ENCODE measurements at regions not wholly inside any gene's neighbourhood (a gene's known extent, or its start where the extent isn't known, plus 50 kb on each side); places are given as distances from the start of the nearest gene placed in this dataset.
"Not testable (repeated sequence)": the region's sequence is repeated elsewhere in the genome, so short reads cannot be mapped to it uniquely, and the experiment has no call there.

DNA sequence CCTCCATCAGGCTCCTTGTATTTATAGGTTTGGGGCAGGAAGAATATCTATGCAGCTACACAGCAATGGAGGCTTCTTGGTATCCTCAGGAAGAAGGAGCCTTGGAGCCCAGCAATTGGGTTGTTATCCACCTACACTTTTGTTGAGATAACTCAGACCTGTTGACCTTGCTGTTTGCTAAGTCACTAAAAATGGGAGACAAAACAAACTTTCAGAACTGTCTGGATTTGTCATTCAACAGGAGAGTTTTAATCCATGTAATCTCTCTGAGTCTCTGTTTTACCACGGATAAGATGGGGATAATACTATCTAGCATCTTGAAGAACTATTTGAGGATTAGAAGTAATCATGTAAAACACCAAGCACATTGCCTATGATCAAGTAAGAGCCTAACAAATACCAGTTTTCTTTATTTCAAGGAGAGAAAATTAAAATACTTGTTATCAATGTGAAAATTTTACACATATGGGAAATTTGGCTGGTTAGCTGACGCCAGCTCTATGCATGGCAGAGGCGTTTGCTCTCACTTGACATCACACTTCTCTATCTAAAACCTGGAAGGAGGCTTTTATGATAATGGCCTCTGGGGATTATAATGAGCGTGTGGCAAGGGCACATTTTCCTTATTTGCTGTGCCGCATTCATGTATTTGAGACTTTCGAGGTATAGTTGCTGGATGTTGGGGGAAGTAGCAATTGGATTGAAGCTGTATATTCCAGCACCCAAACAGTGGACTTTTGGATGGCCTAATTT is 215.6 kb downstream of the PDCD6IP start:
- DNase-seq = no peak

DNA sequence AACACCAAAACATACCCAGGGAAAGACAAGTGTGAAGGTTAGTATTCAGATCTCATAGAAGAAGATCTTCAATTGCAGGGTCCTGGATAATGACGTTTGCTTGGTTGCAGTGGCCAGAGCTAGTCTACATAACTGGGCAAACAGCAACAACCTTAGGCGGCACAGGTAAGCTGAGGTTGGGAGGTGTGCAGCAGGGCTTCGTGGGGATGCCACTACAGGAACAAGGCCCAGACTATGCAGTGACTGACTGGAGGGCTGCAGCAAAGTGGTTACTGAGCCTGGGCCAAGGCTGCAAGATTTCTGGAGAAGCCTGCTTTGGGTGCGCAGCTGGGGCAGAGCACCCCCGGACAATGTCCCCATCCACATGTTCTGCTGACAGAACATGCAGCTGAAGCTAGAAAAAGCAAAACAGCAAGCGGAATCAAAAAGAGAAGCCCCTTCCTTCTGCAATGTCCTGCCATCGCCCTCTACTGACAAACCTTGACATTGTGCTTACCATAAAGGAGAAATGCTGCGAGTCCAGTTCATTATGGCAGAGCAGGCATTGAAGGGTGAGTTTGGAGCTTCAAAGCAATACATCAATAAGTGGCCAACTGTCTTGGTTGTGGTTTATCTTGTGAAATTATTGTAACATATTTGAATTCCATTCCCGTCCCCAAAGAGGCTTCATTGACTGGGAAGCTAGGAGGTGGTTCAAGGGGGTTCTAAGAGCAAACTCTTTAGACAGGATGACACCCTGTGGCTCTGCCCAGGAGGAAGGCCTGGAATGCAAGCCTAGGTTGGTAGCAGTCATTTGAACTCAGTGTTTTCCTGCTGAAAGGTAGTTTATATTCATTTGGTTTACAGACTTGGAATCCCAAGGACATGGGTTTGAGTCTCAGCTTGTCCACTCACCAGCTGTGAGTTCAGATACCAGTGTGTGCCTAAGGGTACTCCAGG is 217.0 kb downstream of the PDCD6IP start:
- no peak for DNase-seq

- DNase-seq = no peak
These were observed 218.6 kb downstream of the PDCD6IP start for GRCh38 chr3:34016925-34017587.

DNA sequence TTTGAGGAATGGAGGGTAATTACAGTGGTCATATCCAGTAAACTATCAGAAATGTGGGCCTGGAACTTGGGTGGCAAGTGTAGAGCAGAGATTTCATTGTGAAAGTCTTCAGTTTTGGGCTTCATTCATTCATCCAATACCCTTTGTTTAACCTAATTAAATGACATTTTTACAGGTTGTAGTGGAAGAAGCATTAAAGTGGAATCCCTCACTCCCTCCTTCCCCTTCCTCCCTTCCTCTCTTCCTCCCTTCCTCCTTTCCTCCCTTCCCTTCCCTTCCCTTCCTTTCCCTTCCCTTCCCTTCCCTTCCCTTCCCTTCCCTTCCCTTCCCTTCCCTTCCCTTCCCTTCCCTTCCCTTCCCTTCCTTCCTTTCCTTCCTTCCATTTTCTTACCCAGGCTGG is 219.3 kb downstream of the PDCD6IP start:
- no peak for DNase-seq

- no peak for DNase-seq
These were observed 220.7 kb downstream of the PDCD6IP start for GRCh38 chr3:34019158-34019557.

GRCh38 chr3:34020170-34020569 is 221.7 kb downstream of the PDCD6IP start:
- no peak for DNase-seq

- no peak for DNase-seq
These were observed 222.6 kb downstream of the PDCD6IP start for GRCh38 chr3:34020726-34021680.

GRCh38 chr3:34022147-34022546 is 223.7 kb downstream of the PDCD6IP start:
- DNase-seq = no peak

GRCh38 chr3:34024447-34025240 is 226.2 kb downstream of the PDCD6IP start:
- DNase-seq = no peak

- DNase-seq = no peak
These were observed 235.4 kb downstream of the PDCD6IP start for GRCh38 chr3:34033839-34034238.

- no peak for DNase-seq
These were observed 236.4 kb downstream of the PDCD6IP start for GRCh38 chr3:34034840-34035239.

DNA sequence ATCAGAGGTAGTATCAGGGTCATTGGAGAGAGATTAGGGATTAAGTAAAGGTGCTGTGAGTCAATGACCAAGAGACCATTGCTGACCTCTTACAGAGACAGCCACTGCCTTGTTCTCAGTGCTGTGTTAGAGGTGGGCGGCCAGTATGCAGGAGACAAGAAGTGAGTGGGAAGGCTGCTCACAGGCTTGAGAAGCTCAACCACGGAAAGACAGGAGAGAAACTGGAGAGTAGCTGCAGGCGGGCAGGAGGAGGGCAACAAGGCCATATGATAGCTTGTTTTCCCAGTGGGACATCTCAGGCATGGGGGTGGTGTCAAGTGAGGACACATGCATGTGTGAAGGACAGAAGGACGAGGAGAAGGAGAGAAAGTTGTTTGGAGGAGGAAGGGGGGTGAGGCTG is 237.3 kb downstream of the PDCD6IP start:
- no peak for DNase-seq

DNA sequence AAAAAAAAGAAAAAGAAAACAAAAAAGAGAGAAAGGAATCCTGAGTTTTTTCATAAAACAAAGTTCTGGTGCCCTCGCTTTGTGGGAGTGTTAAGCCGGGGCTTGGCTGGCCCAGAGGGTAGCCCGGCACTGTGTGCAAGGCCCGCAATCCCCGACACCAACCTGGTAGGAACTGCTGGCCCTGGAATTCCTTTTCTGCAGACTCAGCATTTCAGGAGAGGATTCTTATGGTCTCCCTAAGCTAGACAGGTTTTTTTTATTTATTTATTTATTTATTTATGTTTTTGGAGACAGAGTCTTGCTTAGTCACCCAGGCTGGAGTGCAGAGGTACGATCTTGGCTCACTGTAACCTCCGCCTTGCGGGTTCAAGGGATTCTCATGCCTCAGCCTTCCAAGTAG is 238.8 kb downstream of the PDCD6IP start:
- DNase-seq = no peak

GRCh38 chr3:34038131-34038530 is 239.7 kb downstream of the PDCD6IP start:
- no peak for DNase-seq

- DNase-seq = no peak
These were observed 247.7 kb downstream of the PDCD6IP start for GRCh38 chr3:34046154-34046553.

DNA sequence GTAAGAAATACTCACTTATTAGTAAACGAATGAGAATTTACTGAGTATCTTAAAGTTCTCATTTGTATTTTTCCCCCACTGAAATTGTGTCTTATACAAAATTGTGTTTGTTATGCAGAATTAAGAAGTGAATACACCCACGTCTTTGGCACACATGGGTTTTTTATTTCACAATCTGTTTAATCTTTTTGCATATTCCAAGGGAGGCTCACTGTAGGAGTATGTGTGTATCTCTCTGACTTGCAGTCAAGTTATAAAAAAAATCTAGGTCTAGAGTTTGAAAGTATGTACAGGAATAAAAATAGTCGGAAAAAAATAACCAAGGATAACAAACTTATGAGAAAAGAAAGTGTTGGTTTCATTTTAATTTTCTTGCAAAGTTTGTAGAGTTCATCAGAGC is 255.2 kb downstream of the PDCD6IP start:
- DNase-seq = no peak

GRCh38 chr3:34056181-34056910 is 257.9 kb downstream of the PDCD6IP start:
- no peak for DNase-seq

- DNase-seq = peak; percentile 49
These were observed 258.5 kb downstream of the PDCD6IP start for GRCh38 chr3:34056951-34057390.

GRCh38 chr3:34060995-34061394 is 262.6 kb downstream of the PDCD6IP start:
- DNase-seq = not testable (repeated sequence)

DNA sequence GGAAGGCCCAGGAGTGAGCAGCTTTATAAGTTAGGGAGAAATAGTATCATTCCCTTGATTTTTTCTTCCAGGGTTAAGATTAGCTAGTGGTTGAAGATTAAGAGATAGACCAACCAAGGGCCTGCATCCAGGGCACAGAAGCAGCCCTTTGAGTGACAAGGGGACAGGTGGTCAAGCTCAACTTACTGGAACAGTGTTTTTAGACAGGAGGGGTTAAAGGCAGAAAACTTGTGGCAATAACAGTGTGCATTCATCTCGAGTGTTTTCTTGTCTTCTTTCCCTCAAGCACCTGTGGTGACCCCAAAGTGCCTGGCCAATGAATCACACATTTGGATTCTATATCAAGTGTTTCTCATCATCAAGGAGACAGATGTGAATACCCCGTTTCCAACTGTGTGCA is 267.5 kb downstream of the PDCD6IP start:
- DNase-seq = no peak

GRCh38 chr3:34066328-34066727 is 267.9 kb downstream of the PDCD6IP start:
- no peak for DNase-seq
